Chondrocyte (in vitro differentiated cells): ENCODE measurements at regions not wholly inside any gene's neighbourhood (a gene's known extent, or its start where the extent isn't known, plus 50 kb on each side); places are given as distances from the start of the nearest gene placed in this dataset.

Source experiments
- DNase-seq: peaks from one replicate; pipeline ENCODE4 v3.0.0; 2021; ENCODE audit warnings: mixed read lengths, low spot score
- H3K27ac Mint-ChIP-seq: one replicate; pipeline ENCODE4 v1.8.0; 2021; ENCODE audit warnings: mild to moderate bottlenecking, moderate library complexity, mixed read lengths; ENCODE audit not compliant: unreplicated experiment
- H3K27me3 Mint-ChIP-seq: 2 replicates; pipeline ENCODE4 v1.8.0; 2021; ENCODE audit warnings: low read depth, mixed read lengths
- H3K36me3 Mint-ChIP-seq: 2 replicates; pipeline ENCODE4 v1.8.0; 2021; ENCODE audit warnings: low read depth, mixed read lengths
- H3K4me1 Mint-ChIP-seq: 2 replicates; pipeline ENCODE4 v1.8.0; 2021; ENCODE audit warnings: low read depth, mild to moderate bottlenecking, mixed read lengths
- H3K4me3 Mint-ChIP-seq: one replicate; pipeline ENCODE4 v1.8.0; 2021; ENCODE audit warnings: mild to moderate bottlenecking, moderate library complexity, mixed read lengths; ENCODE audit not compliant: unreplicated experiment
- H3K9me3 Mint-ChIP-seq: 2 replicates; pipeline ENCODE4 v1.8.0; 2021; ENCODE audit warnings: low read depth, mixed read lengths
- TF ChIP-seq, protein P1 (sequence below): fragments of 200-600 bp; sonication (generic); IDR thresholded peaks from 2 replicates; pipeline ENCODE4 v1.5.0; 2021; ENCODE audit warnings: antibody characterized with exemption, mild to moderate bottlenecking, moderate library complexity

DNA sequence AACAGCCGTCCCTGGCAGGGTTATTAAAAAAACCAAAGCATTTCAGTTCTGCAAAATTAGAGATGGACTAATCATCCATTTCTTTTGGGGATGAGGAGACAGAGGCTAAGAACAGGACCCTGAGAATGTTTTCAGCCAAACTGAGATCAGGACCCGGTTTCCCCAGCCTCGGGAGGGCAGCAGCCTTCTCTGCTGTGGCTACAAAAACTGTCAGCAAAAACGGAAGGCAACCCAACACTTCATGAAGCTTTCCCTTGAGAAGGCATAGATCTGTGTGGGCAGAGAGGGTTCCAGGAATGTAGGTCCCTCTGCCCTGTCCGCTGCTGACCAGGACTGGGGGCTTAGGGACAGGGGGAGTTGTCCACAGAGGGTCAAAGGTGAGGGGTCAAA, 313.5 kb downstream of the TCERG1L start:
- TF ChIP-seq, protein P1, sequence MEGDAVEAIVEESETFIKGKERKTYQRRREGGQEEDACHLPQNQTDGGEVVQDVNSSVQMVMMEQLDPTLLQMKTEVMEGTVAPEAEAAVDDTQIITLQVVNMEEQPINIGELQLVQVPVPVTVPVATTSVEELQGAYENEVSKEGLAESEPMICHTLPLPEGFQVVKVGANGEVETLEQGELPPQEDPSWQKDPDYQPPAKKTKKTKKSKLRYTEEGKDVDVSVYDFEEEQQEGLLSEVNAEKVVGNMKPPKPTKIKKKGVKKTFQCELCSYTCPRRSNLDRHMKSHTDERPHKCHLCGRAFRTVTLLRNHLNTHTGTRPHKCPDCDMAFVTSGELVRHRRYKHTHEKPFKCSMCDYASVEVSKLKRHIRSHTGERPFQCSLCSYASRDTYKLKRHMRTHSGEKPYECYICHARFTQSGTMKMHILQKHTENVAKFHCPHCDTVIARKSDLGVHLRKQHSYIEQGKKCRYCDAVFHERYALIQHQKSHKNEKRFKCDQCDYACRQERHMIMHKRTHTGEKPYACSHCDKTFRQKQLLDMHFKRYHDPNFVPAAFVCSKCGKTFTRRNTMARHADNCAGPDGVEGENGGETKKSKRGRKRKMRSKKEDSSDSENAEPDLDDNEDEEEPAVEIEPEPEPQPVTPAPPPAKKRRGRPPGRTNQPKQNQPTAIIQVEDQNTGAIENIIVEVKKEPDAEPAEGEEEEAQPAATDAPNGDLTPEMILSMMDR: no peak
- H3K9me3 Mint-ChIP-seq: peaks cover 42% of the 10 kb centered on the region
- no peaks in the 10 kb centered on the region for H3K36me3 Mint-ChIP-seq
- no peaks in the 10 kb centered on the region for H3K27me3 Mint-ChIP-seq
- H3K4me1 Mint-ChIP-seq: no peaks in the 10 kb centered on the region
- H3K4me3 Mint-ChIP-seq: no peak overlapping the region
- DNase-seq: no peak
- H3K27ac Mint-ChIP-seq: no peak overlapping the region

DNA sequence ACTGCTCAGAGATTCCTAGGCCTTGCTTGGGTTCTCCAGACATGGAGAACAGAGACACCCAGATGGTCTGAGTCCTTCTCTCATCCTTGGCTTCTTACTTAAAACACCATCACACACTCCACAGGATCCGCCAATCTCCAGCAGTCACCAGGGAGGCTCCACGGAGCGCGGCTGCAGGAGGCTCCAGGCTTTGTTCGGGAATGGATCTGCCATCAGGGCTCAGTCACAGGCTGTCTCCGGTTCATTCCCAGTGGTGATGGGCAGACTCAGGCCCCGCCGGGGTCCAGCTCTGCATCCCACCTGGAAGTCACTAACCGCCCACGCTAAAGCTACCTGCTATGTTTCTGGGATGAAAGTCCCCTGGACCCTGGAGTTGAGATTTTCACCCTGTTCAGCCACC, 312.9 kb downstream of the TCERG1L start:
- TF ChIP-seq, protein P1: no peak
- Mint-ChIP-seq H3K36me3 (no peaks in the 10 kb centered on the region), H3K27me3 (no peaks in the 10 kb centered on the region), H3K9me3 (peaks cover 39% of the 10 kb centered on the region), H3K4me3 (no peak overlapping the region), H3K4me1 (no peaks in the 10 kb centered on the region), H3K27ac (no peak overlapping the region)
- no peak for DNase-seq

DNA sequence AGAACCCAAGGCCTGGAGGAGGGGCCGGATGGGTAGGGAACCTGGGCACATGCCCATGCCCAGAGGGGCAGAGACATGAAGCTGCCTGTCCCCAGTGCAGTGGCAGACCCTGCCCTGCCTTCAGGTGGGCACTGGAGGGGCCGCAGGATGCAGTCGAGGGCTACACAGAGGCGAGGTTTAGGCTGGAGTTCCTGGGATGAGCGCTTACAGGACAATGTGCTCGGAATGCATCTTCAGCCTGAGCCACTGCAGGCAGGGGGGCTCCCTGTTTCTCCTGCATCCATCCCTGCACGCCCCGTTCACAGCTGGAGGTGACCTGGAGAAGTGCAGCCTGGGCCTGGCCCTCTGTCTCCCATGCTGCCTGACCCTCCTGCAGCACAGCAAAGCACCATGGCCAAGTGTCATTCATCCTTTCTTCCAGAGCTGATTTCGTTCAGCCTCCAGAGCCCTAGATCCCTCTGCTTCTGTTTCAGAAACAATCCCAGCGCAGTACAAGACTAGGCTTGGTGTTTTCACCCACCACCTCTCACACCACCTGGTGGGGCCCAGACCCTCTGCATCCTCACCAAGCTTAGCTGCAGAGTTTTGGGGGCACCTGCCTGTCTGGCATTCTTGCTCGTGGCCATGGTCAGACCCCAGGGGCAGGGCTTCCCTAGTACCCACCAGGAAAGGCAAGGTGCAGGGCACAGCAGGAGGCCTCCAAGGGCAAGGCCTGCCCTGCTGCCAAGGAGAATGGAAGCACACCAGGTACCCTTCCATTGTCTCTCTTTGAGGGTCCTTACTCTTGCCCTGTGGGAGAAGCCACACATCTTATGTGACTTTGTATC, 311.9 kb downstream of the TCERG1L start:
- Mint-ChIP-seq H3K9me3 (peaks cover 42% of the 10 kb centered on the region), H3K4me1 (no peaks in the 10 kb centered on the region), H3K36me3 (no peaks in the 10 kb centered on the region), H3K4me3 (no peak overlapping the region), H3K27me3 (no peaks in the 10 kb centered on the region), H3K27ac (no peak overlapping the region)
- TF ChIP-seq, protein P1: no peak
- DNase-seq: no peak

DNA sequence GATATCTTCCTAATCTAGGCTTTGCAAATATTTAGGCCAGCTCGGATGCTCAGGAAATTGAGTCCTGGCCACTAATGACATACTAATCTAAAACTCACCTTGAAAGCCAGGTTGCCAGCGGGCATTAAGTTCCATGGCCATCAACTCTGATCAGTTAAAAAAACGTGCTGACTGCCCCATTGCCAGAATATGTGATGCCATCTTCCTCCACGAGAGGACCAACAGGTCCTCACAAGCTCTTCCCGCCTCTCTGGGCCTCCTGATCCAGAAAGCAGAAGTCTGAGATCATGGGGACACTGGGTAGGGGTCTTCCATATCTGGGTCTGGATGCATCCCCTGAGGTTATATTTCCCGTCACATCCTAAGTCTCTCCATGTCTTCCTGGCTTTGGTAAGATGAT, 311.3 kb downstream of the TCERG1L start:
- Mint-ChIP-seq H3K4me1 (no peaks in the 10 kb centered on the region), H3K27me3 (no peaks in the 10 kb centered on the region), H3K27ac (no peak overlapping the region), H3K9me3 (peaks cover 43% of the 10 kb centered on the region), H3K4me3 (no peak overlapping the region), H3K36me3 (no peaks in the 10 kb centered on the region)
- no peak for DNase-seq
- TF ChIP-seq, protein P1: no peak

DNA sequence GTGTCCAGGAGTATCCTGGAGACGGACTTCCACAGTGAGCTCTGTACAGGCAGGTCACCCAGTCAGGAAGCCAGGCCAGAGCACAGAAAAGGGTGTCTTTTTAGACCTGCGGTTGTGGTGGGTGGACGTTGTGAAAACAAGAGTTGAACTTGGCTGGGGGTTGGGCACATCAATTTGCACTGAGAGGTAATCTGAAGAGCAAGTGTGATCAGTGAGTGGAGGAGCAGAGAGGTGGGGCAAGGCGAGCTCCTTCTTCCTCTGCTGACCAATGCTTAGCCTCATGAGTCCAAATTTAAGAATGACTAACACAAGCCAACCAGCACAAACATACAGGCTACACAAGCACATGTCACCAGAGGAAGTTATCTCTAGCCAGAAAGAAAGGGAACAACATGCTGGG, 310.8 kb downstream of the TCERG1L start:
- no peak for DNase-seq
- H3K4me3 Mint-ChIP-seq: no peak overlapping the region
- H3K36me3 Mint-ChIP-seq: no peaks in the 10 kb centered on the region
- H3K4me1 Mint-ChIP-seq: no peaks in the 10 kb centered on the region
- TF ChIP-seq, protein P1: no peak
- no peaks in the 10 kb centered on the region for H3K27me3 Mint-ChIP-seq
- H3K9me3 Mint-ChIP-seq: peaks cover 38% of the 10 kb centered on the region
- no peak overlapping the region for H3K27ac Mint-ChIP-seq
